ENCODE measurements at regions not wholly inside any gene's neighbourhood (a gene's known extent, or its start where the extent isn't known, plus 50 kb on each side); places are given as distances from the start of the nearest gene placed in this dataset.

GRCh38 chr18:10142496-10143160 lies 228.8 kb downstream of the VAPA start:
- TF ChIP-seq CTCF (IDR thresholded peaks at IDR 0.05) = no peak
- no peak for TF ChIP-seq POLR2A (IDR thresholded peaks at IDR 0.05)

Measured in ovary (tissue), 3 donors.